K562 (cell line): ENCODE measurements at regions not wholly inside any gene's neighbourhood (a gene's known extent, or its start where the extent isn't known, plus 50 kb on each side); places are given as distances from the start of the nearest gene placed in this dataset.
A peak's percentile ranks its signal among the peaks of the same experiment; 100 is the strongest.

Source experiments
- ATAC-seq: fragments of 200-7000 bp; cut with Tn5 transposase; 3 replicates; pipeline ENCODE4 v1.9.1; 2020; ENCODE audit warnings: moderate library complexity
- BruUV-seq: library from RNA; stranded (reverse); fragments of 400-500 nt; replicated peaks from 2 replicates; lab custom pipeline; 2021; lab: Mats Ljungman, UMichigan
- CTCF ChIA-PET: fragments of 300-600 bp; formaldehyde crosslinking; extraction: SDS; loops from one replicate; lab custom pipeline; 2021; ENCODE audit warnings: low intra/inter-chr PET ratio; lab: Yijun Ruan, JAX
- POLR2A ChIA-PET: fragments of 300-600, 350-650 bp; sonication (Branson Sonifier 250); formaldehyde crosslinking; extraction: SDS; loops from one replicate; lab custom pipeline; 2021; ENCODE audit warnings: antibody characterized with exemption, inconsistent platforms; lab: Yijun Ruan, JAX
- DNase-seq, 4 experiments: peaks; one replicate each; pipeline versions ENCODE4 v3.0.0 to v3.0.0-alpha.2; 2011 to 2018; ENCODE audit warnings: low spot score in 3 of 4, mixed read lengths in 3 of 4; ENCODE audit errors: extremely low read depth in 1 of 4
- FAIRE-seq: peaks from 2 replicates; lab custom pipeline; 2011; peaks lifted over from hg19 to GRCh38; lab: Jason Lieb, UNC
- H2AFZ ChIP-seq: 2 replicates; pipeline ENCODE4 v1.6.0; 2011; ENCODE audit warnings: low read depth, low read length, control low read depth, inconsistent platforms
- H3K27ac ChIP-seq: fragments of 200-600 bp; 3 replicates; pipeline ENCODE4 v1.8.0; 2011; ENCODE audit warnings: low read depth, mild to moderate bottlenecking, control low read depth, inconsistent platforms, low read length, moderate library complexity, mixed read lengths; ENCODE audit errors: extremely low read depth
- H3K27me3 ChIP-seq, 2 experiments: fragments of 300-600 bp in 1 of 2; 2 replicates in 1 of 2; 3 replicates in 1 of 2; pipeline versions ENCODE4 v1.6.0 to v1.8.0; 2011; ENCODE audit warnings: inconsistent platforms in 2 of 2, low read length in 2 of 2, mild to moderate bottlenecking in 1 of 2, mixed read lengths in 1 of 2, moderate library complexity in 1 of 2; ENCODE audit not compliant: control insufficient read depth in 2 of 2, insufficient read depth in 2 of 2
- H3K36me3 ChIP-seq: fragments of 300-600 bp; 3 replicates; pipeline ENCODE4 v1.8.0; 2011; ENCODE audit warnings: mild to moderate bottlenecking, low read length, inconsistent platforms; ENCODE audit not compliant: control insufficient read depth, insufficient read depth
- H3K4me1 ChIP-seq, 2 experiments: fragments of 200-600 bp in 1 of 2; replicated peaks in 1 of 2; 2 replicates in 1 of 2; 3 replicates in 1 of 2; pipeline versions ENCODE4 v1.5.1 to v1.8.0; 2011; ENCODE audit warnings: inconsistent platforms in 2 of 2, low read length in 2 of 2, mild to moderate bottlenecking in 1 of 2, mixed read lengths in 1 of 2, moderate library complexity in 1 of 2; ENCODE audit not compliant: control insufficient read depth in 2 of 2, insufficient read depth in 2 of 2
- H3K4me2 ChIP-seq: 2 replicates; pipeline ENCODE4 v1.6.1; 2011; ENCODE audit warnings: low read length, control low read depth, inconsistent platforms, mixed read lengths; ENCODE audit not compliant: insufficient read depth
- H3K4me3 ChIP-seq: fragments of 200-600 bp; sonication (generic), shearing (Covaris generic); 2 replicates; pipeline ENCODE4 v1.5.1; 2016; ENCODE audit warnings: control low read depth, inconsistent platforms
- H3K79me2 ChIP-seq: fragments of 200-600 bp; 3 replicates; pipeline ENCODE4 v1.8.0; 2011; ENCODE audit warnings: low read length, inconsistent platforms; ENCODE audit not compliant: control insufficient read depth, insufficient read depth
- H3K9ac ChIP-seq, 2 experiments: 2 replicates each; pipeline versions ENCODE4 v1.6.0 to v1.6.1; 2011; ENCODE audit warnings: low read depth in 2 of 2, low read length in 2 of 2, control low read depth in 1 of 2, inconsistent platforms in 1 of 2, mild to moderate bottlenecking in 1 of 2, mixed read lengths in 1 of 2; ENCODE audit not compliant: insufficient read depth in 1 of 2
- H3K9me1 ChIP-seq: one replicate; pipeline ENCODE4 v1.6.0; 2011; ENCODE audit warnings: inconsistent platforms, mild to moderate bottlenecking, low read length, moderate library complexity; ENCODE audit not compliant: control insufficient read depth, insufficient read depth
- H3K9me3 ChIP-seq: replicated peaks from 2 replicates; pipeline ENCODE4 v1.5.1; 2011; ENCODE audit warnings: low read depth, low read length, inconsistent platforms; ENCODE audit not compliant: control insufficient read depth, insufficient read depth
- H4K20me1 ChIP-seq: replicated peaks from 2 replicates; pipeline ENCODE4 v1.6.1; 2011; ENCODE audit warnings: low read length, inconsistent platforms, mixed read lengths; ENCODE audit not compliant: control insufficient read depth, insufficient read depth
- CEBPG ChIP-seq, 3 experiments: fragments of 200-800 bp in 1 of 3; sonication (Bioruptor generic) in 1 of 3; sonication (generic) in 1 of 3; formaldehyde crosslinking in 1 of 3; IDR thresholded peaks in 2 of 3; conservative IDR thresholded peaks in 1 of 3; 2 replicates each; pipeline versions ENCODE4 v1.6.1 to v1.8.0; 2016 to 2022; ENCODE audit warnings: missing compliant biosample characterization in 2 of 3, missing genetic modification characterization in 2 of 3, mild to moderate bottlenecking in 1 of 3, missing genetic modification reagents in 1 of 3
- CREB1 ChIP-seq, 2 experiments: sonication (generic) in 1 of 2; formaldehyde crosslinking in 1 of 2; IDR thresholded peaks; 2 replicates each; pipeline versions ENCODE4 v1.6.1 to v1.8.0; 2012 to 2022; ENCODE audit warnings: inconsistent platforms in 1 of 2, mild to moderate bottlenecking in 1 of 2, missing genetic modification reagents in 1 of 2, moderate library complexity in 1 of 2
- MYBL2 ChIP-seq, 2 experiments: fragments of 450-650 bp in 1 of 2; sonication (generic) in 1 of 2; formaldehyde crosslinking in 1 of 2; IDR thresholded peaks; 2 replicates each; pipeline versions ENCODE4 v1.6.1 to v1.8.1; 2017 to 2022; ENCODE audit warnings: borderline replicate concordance in 1 of 2, inconsistent platforms in 1 of 2, low read depth in 1 of 2, mild to moderate bottlenecking in 1 of 2, missing genetic modification reagents in 1 of 2, moderate library complexity in 1 of 2
- SNRNP70 ChIP-seq: fragments of 200-400 bp; formaldehyde crosslinking; optimal IDR thresholded peaks from 2 replicates; pipeline ENCODE3; 2017; ENCODE audit warnings: low read depth, low read length
- XRCC3 ChIP-seq: fragments of 450-650 bp; IDR thresholded peaks from 2 replicates; pipeline ENCODE4 v1.6.1; 2017; ENCODE audit warnings: mild to moderate bottlenecking, moderate library complexity
- ZNF133 ChIP-seq: fragments of 250-450 bp; sonication (Bioruptor Pico); IDR thresholded peaks from 2 replicates; pipeline ENCODE4 v1.4.0; 2020; ENCODE audit warnings: mild to moderate bottlenecking
- ZNF445 ChIP-seq: fragments of 250-450 bp; sonication (Bioruptor Pico); IDR thresholded peaks from 2 replicates; pipeline ENCODE4 v1.4.0; 2020; ENCODE audit warnings: low read depth, mild to moderate bottlenecking, moderate library complexity
- ZNF764 ChIP-seq: fragments of 250-450 bp; sonication (Bioruptor Pico); IDR thresholded peaks from 2 replicates; pipeline ENCODE4 v1.4.0; 2020; ENCODE audit warnings: low read depth, mild to moderate bottlenecking, moderate library complexity
- ZSCAN29 ChIP-seq: fragments of 450-650 bp; IDR thresholded peaks from 2 replicates; pipeline ENCODE4 v1.6.1; 2017
- WGBS: fragments of 100-300 bp; shearing (Covaris generic); methylation state at CpG from one replicate; pipeline ENCODE4 v1.1.6; 2016; ENCODE audit warnings: low coverage, mixed read lengths; ENCODE audit not compliant: insufficient coverage; ENCODE audit errors: missing lambda C conversion rate; 5-methylcytosine and 5-hydroxymethylcytosine counted together
- in situ Hi-C: fragments of 300-500 bp; cut with MboI; formaldehyde crosslinking; loops from 4 replicates; pipeline ENCODE4 v1.15.0; 2018; ENCODE audit warnings: inconsistent platforms, mixed read lengths
- intact Hi-C: fragments of 100-400 bp; cut with micrococcal nuclease; formaldehyde crosslinking; loops from 2 replicates; pipeline ENCODE4 v1.14.2; 2022

DNA sequence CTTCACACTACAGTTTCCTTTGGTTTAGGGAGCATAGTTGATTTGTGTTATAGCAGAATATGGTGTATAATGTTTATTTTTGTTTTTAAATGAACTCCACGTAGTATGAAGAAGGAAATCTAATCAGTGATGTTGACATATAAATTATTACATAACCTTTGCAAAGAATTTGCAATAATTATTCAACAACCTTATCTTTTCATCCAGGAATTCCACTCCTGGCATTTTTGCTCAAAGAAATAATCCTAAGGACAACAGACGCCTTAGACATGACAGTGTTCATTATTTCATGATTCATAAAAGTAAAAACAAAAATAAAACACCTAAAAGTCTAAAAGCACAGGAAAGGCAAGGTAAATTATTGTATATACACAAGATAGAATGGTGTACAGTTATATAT lies 229.2 kb downstream of the EPM2A start:
- no peak for DNase-seq
- WGBS = 0% methylated on average over 2 of the region's 2 CpGs
- in situ Hi-C loops (no loop called here), intact Hi-C loops (no loop called here)
- BruUV-seq = no TSS peak
- Histone ChIP-seq H3K4me2 (no peak overlapping the region), H3K9me3 (no peaks in the 10 kb centered on the region; the same call in 1 of the 2 replicates), H3K79me2 (no peaks in the 10 kb centered on the region), H4K20me1 (no peaks in the 10 kb centered on the region), H2AFZ (no peak overlapping the region), H3K4me1 (no peaks in the 10 kb centered on the region), H3K9me1 (no peaks in the 10 kb centered on the region), H3K27ac (no peak overlapping the region), H3K9ac (no peak overlapping the region), H3K4me3 (no peak overlapping the region), H3K27me3 (no peaks in the 10 kb centered on the region), H3K36me3 (no peaks in the 10 kb centered on the region)
- no peak for TF ChIP-seq CEBPG (CRISPR knock-in tag; IDR thresholded peaks at IDR 0.05)
- 0 out of 4 replicates have a peak, but pooled peaks of 1 of the 2 experiments have one; percentile 12 for TF ChIP-seq CEBPG (tag; conservative IDR thresholded peaks at IDR 0.05 in 1 of 2, IDR thresholded peaks at IDR 0.05 in 1 of 2)
- no peak for TF ChIP-seq SNRNP70
- TF ChIP-seq MYBL2 (IDR thresholded peaks at IDR 0.05; ENCODE audit: low read depth) = no peak
- TF ChIP-seq MYBL2 (CRISPR knock-in tag; IDR thresholded peaks at IDR 0.05; ENCODE audit: borderline replicate concordance) = no peak
- no peak for ATAC-seq
- no peak for FAIRE-seq
- ChIA-PET POLR2A (interaction anchor here (0.6 kb wide), 1 partner anchor 11 kb away, joined by 5 read pairs; no protein-coding TSS in a partner anchor), CTCF (no interaction called here)

- no peak overlapping the region for H2AFZ ChIP-seq
- intact Hi-C loops = no loop called here
- CTCF ChIA-PET = no interaction called here
- no peak overlapping the region for H3K27ac ChIP-seq
- no peak for FAIRE-seq
- no peaks in the 10 kb centered on the region for H3K79me2 ChIP-seq
- H3K9me3 ChIP-seq = no peaks in the 10 kb centered on the region; the same call in 1 of the 2 replicates
- H3K4me3 ChIP-seq = no peak overlapping the region
- WGBS = 0% methylated on average over 1 of the region's 1 CpG
- no peak for TF ChIP-seq ZNF133 (CRISPR knock-in tag)
- TF ChIP-seq CREB1 (IDR thresholded peaks at IDR 0.05) = no peak
- TF ChIP-seq CREB1 (CRISPR knock-in tag; IDR thresholded peaks at IDR 0.05) = no peak
- TF ChIP-seq XRCC3 = no peak
- TF ChIP-seq ZNF764 = no peak
- TF ChIP-seq ZSCAN29 = no peak
- TF ChIP-seq ZNF445 (CRISPR knock-in tag) = no peak
- POLR2A ChIA-PET = no interaction called here
- no peaks in the 10 kb centered on the region for H3K27me3 ChIP-seq
- H4K20me1 ChIP-seq = no peaks in the 10 kb centered on the region
- H3K4me1 ChIP-seq = no peaks in the 10 kb centered on the region
- ATAC-seq = no peak
- no peak overlapping the region for H3K9ac ChIP-seq
- in situ Hi-C loops = no loop called here
- no peak overlapping the region for H3K4me2 ChIP-seq
- no peaks in the 10 kb centered on the region for H3K36me3 ChIP-seq
- no TSS peak for BruUV-seq
- H3K9me1 ChIP-seq = no peaks in the 10 kb centered on the region
- DNase-seq = no peak
Observed at GRCh38 chr6:145506565-145506964, 228.8 kb downstream of the EPM2A start.
